CD4-positive, alpha-beta T cell treated with Interleukin-4 for 4 hours (primary cell): ENCODE measurements at regions not wholly inside any gene's neighbourhood (a gene's known extent, or its start where the extent isn't known, plus 50 kb on each side); places are given as distances from the start of the nearest gene placed in this dataset.

Source experiments
- DNase-seq: peaks from one replicate; pipeline ENCODE4 v3.0.0-alpha.2; 2020

- no peak for DNase-seq
These were observed 133.8 kb downstream of the TMEM38B start for GRCh38 chr9:105828171-105828570.

- DNase-seq = no peak
These were observed 134.4 kb downstream of the TMEM38B start for GRCh38 chr9:105828596-105829213.

GRCh38 chr9:105830461-105830860 is 136.1 kb downstream of the TMEM38B start:
- no peak for DNase-seq

GRCh38 chr9:105832096-105832710 is 137.9 kb downstream of the TMEM38B start:
- no peak for DNase-seq

- no peak for DNase-seq
These were observed 139.1 kb downstream of the TMEM38B start for GRCh38 chr9:105833271-105833975.

GRCh38 chr9:105834404-105834803 is 140.1 kb downstream of the TMEM38B start:
- DNase-seq = no peak

GRCh38 chr9:105835721-105836120 is 141.4 kb downstream of the TMEM38B start:
- no peak for DNase-seq

- DNase-seq = no peak
These were observed 142.8 kb downstream of the TMEM38B start for GRCh38 chr9:105836936-105837660.

GRCh38 chr9:105841562-105841961 is 147.2 kb downstream of the TMEM38B start:
- DNase-seq = no peak

- peak; percentile 22 for DNase-seq
These were observed 147.8 kb downstream of the TMEM38B start for GRCh38 chr9:105842023-105842644.

- DNase-seq = no peak
These were observed 152.5 kb downstream of the TMEM38B start for GRCh38 chr9:105846825-105847224.

GRCh38 chr9:105850852-105851500 is 156.6 kb downstream of the TMEM38B start:
- no peak for DNase-seq

- DNase-seq = no peak
These were observed 159.9 kb downstream of the TMEM38B start for GRCh38 chr9:105854026-105854782.

- DNase-seq = no peak
These were observed 160.7 kb downstream of the TMEM38B start for GRCh38 chr9:105854783-105855724.

GRCh38 chr9:105855987-105856386 is 161.6 kb downstream of the TMEM38B start:
- DNase-seq = no peak

GRCh38 chr9:105858006-105858690 is 163.8 kb downstream of the TMEM38B start:
- no peak for DNase-seq

GRCh38 chr9:105858877-105859276 is 164.5 kb downstream of the TMEM38B start:
- DNase-seq = peak; percentile 1

GRCh38 chr9:105859428-105860091 is 165.2 kb downstream of the TMEM38B start:
- no peak for DNase-seq

GRCh38 chr9:105860516-105860915 is 166.2 kb downstream of the TMEM38B start:
- DNase-seq = no peak
